GM18498 (cell line): ENCODE measurements at regions not wholly inside any gene's neighbourhood (a gene's known extent, or its start where the extent isn't known, plus 50 kb on each side); places are given as distances from the start of the nearest gene placed in this dataset.
"Not testable (repeated sequence)": the region's sequence is repeated elsewhere in the genome, so short reads cannot be mapped to it uniquely, and the experiment has no call there.

Experiments used
- ATAC-seq: cut with Tn5 transposase; IDR thresholded peaks from one replicate; pipeline ENCODE4 v1.9.1; 2021; ENCODE audit warnings: mild to moderate bottlenecking, moderate library complexity; ENCODE audit not compliant: unreplicated experiment

DNA sequence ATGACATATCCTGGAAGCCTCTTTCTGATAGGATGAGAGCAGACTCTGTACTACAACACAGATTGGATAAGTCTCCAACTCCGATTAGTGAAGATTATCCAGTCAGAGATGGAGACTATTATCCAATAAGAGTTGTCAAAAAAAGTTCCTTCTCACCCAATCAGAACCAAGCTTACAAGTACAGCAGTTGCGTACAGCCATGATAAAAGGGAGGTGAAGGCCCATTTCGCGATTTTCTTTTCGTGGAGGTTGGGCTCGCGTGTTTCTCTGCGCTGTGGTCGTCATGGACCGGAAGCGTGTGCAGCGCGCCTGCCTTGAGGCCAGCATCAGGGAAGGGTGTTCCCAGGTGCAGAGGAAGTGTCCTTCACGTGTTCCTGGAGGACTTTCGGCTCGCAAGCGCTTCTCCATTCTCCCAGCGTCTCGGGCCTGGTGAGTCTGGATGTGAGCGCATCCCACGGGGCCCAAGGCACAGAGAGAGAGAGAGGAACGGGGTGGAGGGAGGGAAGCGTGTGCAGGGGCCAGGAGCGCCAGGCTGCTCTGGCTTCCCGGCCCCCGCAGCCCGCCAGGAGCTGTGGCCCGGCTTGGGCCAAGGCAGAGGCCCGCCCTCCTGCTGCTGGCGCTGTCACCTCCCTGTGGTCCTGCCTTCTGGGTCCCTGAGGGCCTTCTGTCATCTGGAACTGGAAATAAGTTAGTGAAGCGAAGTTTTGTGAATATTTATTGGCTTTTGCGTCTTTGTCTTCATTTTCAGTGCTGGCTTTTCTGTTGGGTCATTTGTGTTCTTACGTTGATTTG lies 53.9 kb downstream of the CDRT15L2 start:
- not testable (repeated sequence) for ATAC-seq

DNA sequence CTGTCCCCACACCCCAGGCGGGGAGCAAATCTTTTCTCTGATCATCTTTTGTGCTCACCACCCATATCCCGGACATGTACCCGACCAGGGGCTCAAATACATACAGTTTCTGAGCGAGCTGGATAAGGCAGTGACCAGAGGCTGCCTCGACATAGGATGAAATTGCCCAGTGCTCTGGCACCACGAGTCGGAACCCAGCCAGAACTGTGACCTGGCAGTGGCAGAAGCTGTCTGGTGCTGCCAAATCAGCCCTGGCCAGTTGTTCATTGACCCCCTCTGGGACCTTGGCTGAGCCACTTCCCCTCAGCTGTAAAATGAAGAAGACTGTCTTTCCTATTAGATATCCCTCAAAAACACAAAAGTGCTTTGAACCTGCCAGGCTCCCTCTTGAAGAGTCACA lies 60.6 kb downstream of the CDRT15L2 start:
- ATAC-seq, result not testable (repeated sequence)

DNA sequence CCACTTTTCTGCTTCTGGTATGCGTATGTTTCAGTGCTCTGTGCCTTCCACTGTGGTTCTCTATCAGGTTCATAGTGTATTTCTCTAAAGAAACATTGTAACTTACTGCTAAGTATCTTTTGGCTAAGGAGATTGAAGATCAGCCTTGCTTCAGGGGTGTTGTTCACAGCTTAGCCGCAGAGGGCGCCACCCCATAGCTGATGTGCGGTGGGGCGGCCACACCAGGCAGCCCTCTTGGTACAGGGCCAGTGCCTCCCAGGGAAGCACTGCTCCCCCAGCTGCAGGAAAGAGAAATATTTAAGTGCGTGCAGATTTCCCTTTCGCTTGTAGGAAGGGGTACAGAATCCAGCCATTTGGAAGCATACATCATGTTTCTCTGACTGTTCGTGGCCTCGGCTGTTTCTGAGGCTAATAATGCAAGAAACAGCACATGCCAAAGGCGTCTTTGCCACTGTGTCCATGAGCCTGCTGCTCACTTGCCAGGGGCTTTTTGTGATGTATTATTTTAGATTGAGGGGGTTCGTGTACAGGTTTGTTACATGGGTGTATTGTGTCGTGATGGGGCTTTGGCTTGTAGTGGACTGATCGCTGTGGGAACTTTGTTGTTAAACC lies 67.2 kb downstream of the CDRT15L2 start:
- not testable (repeated sequence) for ATAC-seq

DNA sequence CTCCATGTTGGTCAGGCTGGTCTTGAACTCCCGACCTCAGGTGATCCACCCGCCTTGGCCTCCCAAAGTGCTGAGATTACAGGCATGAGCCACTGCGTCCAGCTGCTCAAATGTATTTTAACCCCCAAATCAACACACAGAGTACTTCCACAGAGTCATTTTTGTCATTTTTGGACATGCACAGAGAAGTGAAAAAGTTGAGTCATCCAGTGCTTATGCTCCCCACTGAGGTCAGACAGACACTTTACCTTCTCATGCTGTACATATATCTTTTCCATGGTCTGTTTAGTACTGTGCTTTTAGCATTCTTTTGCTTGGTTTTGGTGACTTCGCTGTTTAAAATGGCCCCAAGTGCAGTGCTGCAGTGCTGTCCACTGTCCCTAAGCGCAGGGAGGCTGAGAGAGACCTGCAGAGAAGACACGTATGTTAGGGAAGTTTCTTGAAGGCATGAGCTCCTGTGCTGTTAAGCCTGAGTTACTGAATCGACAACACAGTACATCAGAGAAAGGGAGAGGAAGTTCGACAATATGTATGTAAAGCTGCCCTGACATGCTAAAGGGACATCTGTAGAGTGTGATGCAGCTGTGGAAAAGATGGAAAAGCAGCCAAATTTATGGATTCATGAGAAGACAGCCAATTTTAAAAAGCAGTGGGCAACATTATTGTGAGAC lies 69.7 kb downstream of the CDRT15L2 start:
- ATAC-seq, result peak; percentile 82

GRCh38 chr17:20651022-20651421 lies 71.5 kb downstream of the CDRT15L2 start:
- ATAC-seq, result peak; percentile 48

DNA sequence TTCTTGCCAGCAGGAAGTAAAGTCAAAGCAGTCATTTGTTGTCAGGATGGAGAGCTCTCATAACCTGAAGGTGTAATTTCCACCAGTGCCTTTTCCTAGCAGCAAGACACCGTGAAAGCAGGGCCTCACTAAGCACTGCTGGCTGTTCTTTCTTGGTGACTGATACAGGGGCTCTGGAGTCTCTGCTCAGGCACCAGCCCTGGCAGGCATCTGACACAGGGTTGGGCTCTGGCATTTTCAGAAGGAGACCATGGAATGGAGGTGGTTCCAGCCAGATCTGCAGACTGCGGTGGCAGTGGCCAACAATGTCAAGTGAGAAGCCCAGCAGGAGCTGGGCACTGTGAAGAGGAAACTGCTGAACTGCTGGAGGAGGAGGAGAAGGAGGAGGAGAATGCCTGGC lies 72.2 kb downstream of the CDRT15L2 start:
- not testable (repeated sequence) for ATAC-seq

DNA sequence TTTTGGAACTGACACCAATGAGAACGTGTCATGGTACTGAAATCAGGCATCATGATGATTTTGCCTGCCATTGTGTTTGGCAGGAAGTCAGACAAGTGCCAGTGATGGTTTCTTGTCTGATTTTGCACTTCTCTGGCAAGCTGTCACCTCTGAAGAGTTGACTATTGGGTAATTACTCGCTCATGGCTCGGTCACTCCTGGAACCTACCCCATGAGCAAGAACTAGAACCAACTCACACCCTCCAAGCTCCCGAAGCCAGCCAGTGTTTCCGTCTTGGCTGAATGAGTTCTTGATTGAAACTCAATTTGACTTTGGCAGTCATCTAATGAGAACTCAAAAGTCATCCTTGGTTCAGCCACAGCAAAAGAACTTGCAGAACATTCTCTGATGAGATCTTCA lies 73.9 kb downstream of the CDRT15L2 start:
- not testable (repeated sequence) for ATAC-seq

DNA sequence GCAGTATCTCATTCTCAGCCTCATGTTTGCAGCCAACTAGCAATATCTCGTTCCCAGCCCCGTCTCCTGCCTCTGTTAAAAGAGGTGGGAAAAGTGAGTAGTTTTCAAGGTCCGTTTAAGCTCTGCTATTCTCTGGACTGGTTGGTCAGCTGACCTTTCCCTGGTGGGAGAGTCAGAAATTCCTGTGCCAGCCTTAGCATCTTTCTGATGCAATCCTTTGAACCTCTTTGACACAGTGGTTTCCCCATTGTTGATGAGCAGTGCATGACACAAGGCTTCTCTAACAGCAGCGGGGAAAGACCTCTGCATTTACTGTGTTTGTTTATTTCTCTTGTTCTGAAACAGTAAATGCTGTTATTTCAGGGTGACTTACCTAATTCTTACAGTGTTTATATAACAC lies 74.6 kb downstream of the CDRT15L2 start:
- ATAC-seq, result not testable (repeated sequence)

DNA sequence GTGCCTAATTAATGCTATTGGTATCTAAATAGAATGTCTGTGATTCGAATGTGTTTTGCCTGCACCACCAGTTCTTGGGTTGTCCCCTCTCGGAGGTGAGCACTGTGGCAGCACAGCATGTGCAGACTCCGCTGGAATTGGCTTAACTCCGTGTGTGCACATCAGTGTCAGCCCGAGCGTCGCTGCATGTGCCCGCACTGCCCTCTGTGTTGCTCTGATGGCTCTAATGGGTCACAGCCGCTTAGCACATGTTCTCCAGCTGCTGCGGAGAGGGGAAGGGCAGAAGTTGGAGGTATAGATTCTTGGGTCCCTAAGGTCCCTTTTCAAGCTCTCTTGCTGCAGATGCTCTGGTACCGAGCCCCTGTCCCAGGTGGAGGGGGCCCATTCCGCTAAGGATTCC lies 75.1 kb downstream of the CDRT15L2 start:
- ATAC-seq, result not testable (repeated sequence)

DNA sequence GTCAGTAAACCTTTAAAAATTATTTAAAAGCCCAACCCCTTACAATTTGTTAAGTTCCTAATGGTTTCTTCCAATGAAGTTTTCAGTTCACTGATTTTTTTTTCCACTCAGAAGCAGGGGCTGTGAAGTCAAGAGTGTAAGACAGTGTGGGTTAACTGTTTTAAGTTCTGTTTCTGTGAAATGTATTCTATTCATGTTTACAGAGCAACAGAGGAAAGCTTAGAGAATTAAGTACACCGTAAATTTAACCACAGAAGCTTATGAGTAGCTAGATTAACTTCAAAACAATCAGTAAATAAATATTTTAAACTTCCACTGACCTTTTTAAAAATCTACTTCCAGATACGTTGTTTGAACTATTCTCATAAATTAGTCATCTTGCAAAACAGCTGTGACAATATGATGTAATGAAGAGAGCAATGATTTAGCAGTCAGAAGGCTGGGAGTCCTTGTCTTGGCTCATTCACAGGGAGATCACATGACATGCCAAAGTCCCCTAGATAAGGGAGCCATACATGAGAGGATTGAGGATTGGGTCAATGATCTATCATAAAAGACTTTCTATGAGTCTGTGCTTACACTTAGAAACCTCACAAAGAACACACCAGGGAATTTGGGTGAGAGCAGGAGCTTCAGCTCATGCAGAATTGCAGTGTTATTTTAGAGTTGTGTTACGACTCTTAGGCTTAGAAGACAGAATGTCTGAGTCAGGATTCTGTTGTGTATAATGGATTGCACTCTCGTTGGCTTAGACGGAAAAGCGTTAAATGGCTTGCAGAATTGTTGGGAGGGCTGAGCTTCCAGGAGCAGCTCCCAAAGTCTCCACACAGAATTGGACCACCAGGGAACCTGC lies 85.8 kb downstream of the CDRT15L2 start:
- not testable (repeated sequence) for ATAC-seq

DNA sequence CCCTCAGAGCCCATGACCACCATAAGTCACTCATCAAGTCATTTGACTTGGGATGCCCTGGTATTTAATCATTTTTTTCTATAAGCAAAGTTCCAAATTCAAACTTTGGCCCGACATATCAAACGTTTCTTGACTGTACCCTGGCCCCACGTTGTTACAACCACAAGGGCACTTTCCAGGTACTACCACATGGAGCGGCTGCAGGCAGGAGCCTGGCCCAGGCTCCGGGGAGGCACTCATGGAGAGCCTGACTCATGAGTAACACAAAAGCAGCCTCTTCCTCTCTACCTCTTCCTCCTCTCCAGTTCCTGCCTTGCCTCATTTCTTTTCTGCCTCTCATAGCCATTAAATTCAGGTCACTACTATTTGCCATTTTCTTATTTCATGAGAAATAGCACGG lies 87.2 kb downstream of the CDRT15L2 start:
- ATAC-seq, result not testable (repeated sequence)

GRCh38 chr17:20667712-20668111 lies 88.2 kb downstream of the CDRT15L2 start:
- not testable (repeated sequence) for ATAC-seq

DNA sequence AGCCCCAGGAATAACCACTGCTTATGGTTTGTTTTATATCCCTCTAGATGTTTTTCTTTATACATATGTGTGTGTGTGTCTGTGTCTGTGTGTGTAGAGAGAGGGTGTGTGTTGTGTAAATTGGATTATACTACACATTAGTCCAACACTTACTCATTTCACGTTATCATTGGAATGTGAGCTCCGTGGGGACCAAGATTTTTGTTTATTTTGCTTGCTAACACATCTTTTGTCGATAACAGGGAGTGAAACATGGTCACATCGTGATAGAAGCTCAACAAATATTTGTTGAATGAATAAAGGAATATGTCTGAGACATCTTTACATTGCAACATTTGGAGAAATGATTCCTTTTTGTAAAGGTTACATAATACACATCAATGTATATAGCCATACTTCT lies 88.8 kb downstream of the CDRT15L2 start:
- not testable (repeated sequence) for ATAC-seq

GRCh38 chr17:20668868-20669267 lies 89.3 kb downstream of the CDRT15L2 start:
- ATAC-seq, result not testable (repeated sequence)

GRCh38 chr17:20670506-20670905 lies 91.0 kb downstream of the CDRT15L2 start:
- ATAC-seq, result peak; percentile 84

GRCh38 chr17:20674374-20674773 lies 94.8 kb downstream of the CDRT15L2 start:
- ATAC-seq, result not testable (repeated sequence)

DNA sequence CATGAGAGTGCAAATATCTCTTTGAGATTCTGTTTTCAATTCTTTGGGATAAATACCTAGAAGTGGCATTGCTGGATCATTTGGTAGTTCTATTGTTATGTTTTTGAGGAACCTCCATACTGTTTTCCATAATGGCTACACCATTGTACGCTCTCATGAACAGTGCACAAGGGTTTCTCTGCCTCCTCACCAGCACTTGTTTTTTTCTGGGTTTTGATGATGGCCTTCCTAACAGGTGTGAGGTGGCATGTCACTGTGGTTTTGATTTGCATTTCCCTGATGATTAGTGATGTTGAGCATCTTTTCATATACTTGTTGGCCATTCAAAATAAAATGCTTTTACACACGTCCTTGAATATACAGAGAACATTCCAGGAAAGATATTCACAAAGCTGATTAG lies 96.2 kb downstream of the CDRT15L2 start:
- peak; percentile 52 for ATAC-seq

DNA sequence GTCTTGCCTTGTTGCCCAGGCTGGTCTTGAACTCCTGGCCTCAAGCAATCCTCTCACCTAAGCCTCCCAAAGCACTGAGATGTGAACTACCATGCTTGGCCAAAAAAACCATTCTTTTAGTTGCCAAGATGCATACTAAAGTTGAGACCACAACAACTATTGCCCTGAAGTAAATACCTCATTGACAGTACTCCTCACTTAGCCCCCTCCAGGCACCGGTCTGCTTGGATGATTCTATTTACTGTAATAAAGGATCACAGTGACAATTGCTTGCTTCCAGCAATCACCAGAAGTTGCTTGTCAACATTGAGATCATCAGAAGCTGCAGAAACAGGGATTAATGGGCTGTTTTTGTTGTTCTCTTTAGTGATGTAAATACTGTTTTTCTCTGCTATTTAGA lies 97.1 kb downstream of the CDRT15L2 start:
- ATAC-seq, result not testable (repeated sequence)

GRCh38 chr17:20677469-20677868 lies 97.9 kb downstream of the CDRT15L2 start:
- ATAC-seq, result not testable (repeated sequence)

DNA sequence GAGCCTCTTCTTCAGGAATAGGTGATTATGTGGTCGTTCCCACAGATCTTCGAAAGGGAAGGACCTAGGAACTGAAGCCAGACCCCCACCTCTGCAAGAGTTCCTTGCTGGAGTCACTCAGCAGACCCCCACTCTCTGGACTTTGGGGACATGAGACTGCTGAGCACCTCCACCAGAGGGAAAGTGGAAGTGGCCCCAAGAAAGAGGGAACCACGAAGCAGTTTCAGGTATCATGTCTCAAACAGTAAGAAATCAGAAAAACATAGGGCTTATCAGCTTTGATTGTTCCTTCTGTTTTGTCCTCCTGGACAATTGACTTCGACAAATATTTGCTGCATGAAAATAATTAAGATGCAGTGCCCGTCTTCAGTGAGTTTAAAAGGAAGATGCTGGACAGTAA lies 98.9 kb downstream of the CDRT15L2 start:
- peak; percentile 73 for ATAC-seq
